Gastroesophageal sphincter (tissue), 3 donors: ENCODE measurements at regions not wholly inside any gene's neighbourhood (a gene's known extent, or its start where the extent isn't known, plus 50 kb on each side); places are given as distances from the start of the nearest gene placed in this dataset.
"Not testable (repeated sequence)": the region's sequence is repeated elsewhere in the genome, so short reads cannot be mapped to it uniquely, and the experiment has no call there.

Source experiments
- POLR2A ChIP-seq, 2 donors: fragments of 450-650 bp; IDR thresholded peaks; one replicate each; pipeline ENCODE4 v1.6.1; 2017; ENCODE audit warnings: antibody characterized with exemption in 2 of 2, mild to moderate bottlenecking in 2 of 2, moderate library complexity in 1 of 2
- POLR2AphosphoS5 ChIP-seq: sonication (generic); formaldehyde crosslinking; IDR thresholded peaks from one replicate; pipeline ENCODE4 v1.6.1; 2017; ENCODE audit warnings: antibody characterized with exemption
- TF ChIP-seq, protein P1 (sequence below), 4 experiments: fragments of 200-600 bp in 2 of 4; fragments of 450-650 bp in 2 of 4; sonication (generic) in 1 of 4; IDR thresholded peaks; one replicate each; pipeline ENCODE4 v1.5.1; 2017 to 2019; ENCODE audit warnings: antibody characterized with exemption in 4 of 4, mild to moderate bottlenecking in 2 of 4, moderate library complexity in 2 of 4

GRCh38 chr5:62752998-62753367 lies 174.4 kb downstream of the LRRC70 start:
- TF ChIP-seq, protein P1, sequence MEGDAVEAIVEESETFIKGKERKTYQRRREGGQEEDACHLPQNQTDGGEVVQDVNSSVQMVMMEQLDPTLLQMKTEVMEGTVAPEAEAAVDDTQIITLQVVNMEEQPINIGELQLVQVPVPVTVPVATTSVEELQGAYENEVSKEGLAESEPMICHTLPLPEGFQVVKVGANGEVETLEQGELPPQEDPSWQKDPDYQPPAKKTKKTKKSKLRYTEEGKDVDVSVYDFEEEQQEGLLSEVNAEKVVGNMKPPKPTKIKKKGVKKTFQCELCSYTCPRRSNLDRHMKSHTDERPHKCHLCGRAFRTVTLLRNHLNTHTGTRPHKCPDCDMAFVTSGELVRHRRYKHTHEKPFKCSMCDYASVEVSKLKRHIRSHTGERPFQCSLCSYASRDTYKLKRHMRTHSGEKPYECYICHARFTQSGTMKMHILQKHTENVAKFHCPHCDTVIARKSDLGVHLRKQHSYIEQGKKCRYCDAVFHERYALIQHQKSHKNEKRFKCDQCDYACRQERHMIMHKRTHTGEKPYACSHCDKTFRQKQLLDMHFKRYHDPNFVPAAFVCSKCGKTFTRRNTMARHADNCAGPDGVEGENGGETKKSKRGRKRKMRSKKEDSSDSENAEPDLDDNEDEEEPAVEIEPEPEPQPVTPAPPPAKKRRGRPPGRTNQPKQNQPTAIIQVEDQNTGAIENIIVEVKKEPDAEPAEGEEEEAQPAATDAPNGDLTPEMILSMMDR (IDR thresholded peaks at IDR 0.05) = not testable (repeated sequence)
- TF ChIP-seq POLR2AphosphoS5; POLR2A (IDR thresholded peaks at IDR 0.05): not testable (repeated sequence)
